Fibroblast of skin of left biceps (primary cell): ENCODE measurements at regions not wholly inside any gene's neighbourhood (a gene's known extent, or its start where the extent isn't known, plus 50 kb on each side); places are given as distances from the start of the nearest gene placed in this dataset.

Experiments used
- DNase-seq, 2 experiments: peaks; one replicate each; pipeline ENCODE4 v3.0.0-alpha.2; 2013; ENCODE audit warnings: low read depth in 2 of 2

GRCh38 chr10:24793648-24794379, 70.1 kb upstream of the ARHGAP21 start:
- no peak for DNase-seq

- DNase-seq: peak; percentile 6 to 13
These were observed 69.0 kb upstream of the ARHGAP21 start for GRCh38 chr10:24792638-24793037.

- DNase-seq: no peak
These were observed 67.5 kb upstream of the ARHGAP21 start for GRCh38 chr10:24791084-24791726.

- no peak for DNase-seq
These were observed 66.9 kb upstream of the ARHGAP21 start for GRCh38 chr10:24790599-24790998.

GRCh38 chr10:24790073-24790472, 66.4 kb upstream of the ARHGAP21 start:
- no peak for DNase-seq

GRCh38 chr10:24784923-24785322, 61.2 kb upstream of the ARHGAP21 start:
- DNase-seq: no peak

GRCh38 chr10:24784061-24784460, 60.4 kb upstream of the ARHGAP21 start:
- DNase-seq: no peak

- DNase-seq: no peak
These were observed 59.8 kb upstream of the ARHGAP21 start for GRCh38 chr10:24783504-24783903.

- DNase-seq: no peak
These were observed 56.0 kb upstream of the ARHGAP21 start for GRCh38 chr10:24779737-24780136.

GRCh38 chr10:24778298-24778697, 54.6 kb upstream of the ARHGAP21 start:
- DNase-seq: no peak

GRCh38 chr10:24777196-24777595, 53.5 kb upstream of the ARHGAP21 start:
- DNase-seq: peak in 1 of 2 experiments; percentile 21

- no peak for DNase-seq
These were observed 50.4 kb upstream of the ARHGAP21 start for GRCh38 chr10:24773939-24774589.
